HepG2 (cell line): ENCODE measurements at regions not wholly inside any gene's neighbourhood (a gene's known extent, or its start where the extent isn't known, plus 50 kb on each side); places are given as distances from the start of the nearest gene placed in this dataset.

Source experiments
- ATAC-seq: fragments of 200-7000 bp; cut with Tn5 transposase; 3 replicates; pipeline ENCODE4 v1.9.1; 2020; ENCODE audit warnings: mild to moderate bottlenecking, moderate library complexity
- BruUV-seq: library from RNA; stranded (reverse); fragments of 400-500 nt; replicated peaks from 2 replicates; lab custom pipeline; 2021; lab: Mats Ljungman, UMichigan
- CTCF ChIA-PET: fragments of 300-600 bp; formaldehyde crosslinking; extraction: SDS; loops from one replicate; lab custom pipeline; 2021; ENCODE audit warnings: low total read pairs, inconsistent platforms, low intra/inter-chr PET ratio; lab: Yijun Ruan, JAX
- POLR2A ChIA-PET: fragments of 350-600 bp; sonication (Branson Sonifier 250); formaldehyde crosslinking; loops from one replicate; lab custom pipeline; 2020; ENCODE audit warnings: antibody characterized with exemption, inconsistent platforms; lab: Yijun Ruan, JAX
- DNase-seq: peaks from one replicate; pipeline ENCODE4 v3.0.0-alpha.2; 2015; ENCODE audit warnings: low spot score
- FAIRE-seq: peaks from 3 replicates; lab custom pipeline; 2011; peaks lifted over from hg19 to GRCh38; lab: Jason Lieb, UNC
- H2AFZ ChIP-seq: one replicate; pipeline ENCODE4 v1.6.1; 2011; ENCODE audit warnings: low read length, inconsistent platforms
- H3K27ac ChIP-seq: fragments of 300-600 bp; 3 replicates; pipeline ENCODE4 v1.8.0; 2011; ENCODE audit warnings: mixed run types, mild to moderate bottlenecking, mixed read lengths, low read length, inconsistent platforms; ENCODE audit not compliant: insufficient read depth; ENCODE audit errors: extremely low read length
- H3K27me3 ChIP-seq, 2 experiments: fragments of 200-600 bp in 1 of 2; 2 replicates in 1 of 2; 3 replicates in 1 of 2; pipeline versions ENCODE4 v1.6.0 to v1.8.0; 2011; ENCODE audit warnings: low read length in 2 of 2, mild to moderate bottlenecking in 2 of 2, moderate library complexity in 2 of 2, inconsistent platforms in 1 of 2; ENCODE audit not compliant: insufficient read depth in 2 of 2, control insufficient read depth in 1 of 2
- H3K36me3 ChIP-seq, 2 experiments: fragments of 200-600 bp in 1 of 2; replicated peaks in 1 of 2; 2 replicates in 1 of 2; 3 replicates in 1 of 2; pipeline versions ENCODE4 v1.5.1 to v1.8.0; 2011; ENCODE audit warnings: low read length in 2 of 2, inconsistent platforms in 1 of 2; ENCODE audit not compliant: insufficient read depth in 2 of 2, control insufficient read depth in 1 of 2
- H3K4me1 ChIP-seq: 2 replicates; pipeline ENCODE4 v1.5.1; 2012; ENCODE audit warnings: low read length, inconsistent platforms; ENCODE audit not compliant: insufficient read depth
- H3K4me2 ChIP-seq: 2 replicates; pipeline ENCODE4 v1.6.0; 2011; ENCODE audit warnings: low read depth, low read length, inconsistent platforms
- H3K4me3 ChIP-seq, 3 experiments: fragments of 200-600 bp in 1 of 3; sonication (generic), shearing (Covaris generic) in 1 of 3; replicated peaks in 1 of 3; 2 replicates each; pipeline ENCODE4 v1.5.1; 2011 to 2016; ENCODE audit warnings: low read length in 3 of 3, inconsistent platforms in 2 of 3, low read depth in 2 of 3, mild to moderate bottlenecking in 2 of 3, control low read depth in 1 of 3, mixed read lengths in 1 of 3; ENCODE audit not compliant: insufficient read depth in 1 of 3
- H3K79me2 ChIP-seq: one replicate; pipeline ENCODE4 v1.6.1; 2011; ENCODE audit warnings: low read length, inconsistent platforms; ENCODE audit not compliant: insufficient read depth
- H3K9ac ChIP-seq: 2 replicates; pipeline ENCODE4 v1.6.0; 2011; ENCODE audit warnings: mild to moderate bottlenecking, low read depth, low read length, inconsistent platforms; ENCODE audit not compliant: insufficient read depth
- H3K9me3 ChIP-seq: 2 replicates; pipeline ENCODE4 v1.5.1; 2012; ENCODE audit warnings: mild to moderate bottlenecking, low read length
- H4K20me1 ChIP-seq: 2 replicates; pipeline ENCODE4 v1.6.0; 2011; ENCODE audit warnings: inconsistent platforms, mild to moderate bottlenecking, low read length, moderate library complexity; ENCODE audit not compliant: insufficient read depth
- ATF7-NPFF ChIP-seq: sonication (generic); formaldehyde crosslinking; IDR thresholded peaks from 2 replicates; pipeline ENCODE4 v1.8.1; 2023; ENCODE audit warnings: mild to moderate bottlenecking, low read depth, missing genetic modification reagents, moderate library complexity
- HNRNPUL1 ChIP-seq: fragments of 200-400 bp; formaldehyde crosslinking; IDR thresholded peaks from 2 replicates; pipeline ENCODE4 v1.6.1; 2017; ENCODE audit warnings: low read depth, mild to moderate bottlenecking, low read length, moderate library complexity
- PRDM4 ChIP-seq: sonication (generic); formaldehyde crosslinking; IDR thresholded peaks from 2 replicates; pipeline ENCODE4 v1.9.0; 2021; ENCODE audit warnings: missing genetic modification reagents, borderline replicate concordance
- ZFY ChIP-seq: sonication (generic); formaldehyde crosslinking; IDR thresholded peaks from 2 replicates; pipeline ENCODE4 v1.4.0; 2020; ENCODE audit warnings: missing genetic modification reagents
- ZKSCAN8 ChIP-seq: IDR thresholded peaks from 2 replicates; pipeline ENCODE4 v1.6.1; 2016; ENCODE audit warnings: borderline replicate concordance, missing genetic modification reagents, missing compliant biosample characterization
- ZNF724P ChIP-seq: sonication (generic); formaldehyde crosslinking; IDR thresholded peaks from 2 replicates; pipeline ENCODE4 v1.8.0; 2022; ENCODE audit warnings: missing genetic modification reagents, borderline replicate concordance
- ZNF749 ChIP-seq: sonication (generic); formaldehyde crosslinking; IDR thresholded peaks from 2 replicates; pipeline ENCODE4 v1.8.0; 2022; ENCODE audit warnings: mild to moderate bottlenecking, missing genetic modification reagents, moderate library complexity, borderline replicate concordance
- WGBS: methylation state at CpG from one replicate; pipeline ENCODE4 v1.1.6; 2017; ENCODE audit warnings: low lambda C conversion rate; 5-methylcytosine and 5-hydroxymethylcytosine counted together
- in situ Hi-C: cut with HindIII; loops from 2 replicates; pipeline ENCODE4 v1.10.0; 2017; ENCODE audit warnings: low pct_unique_long_range_greater_than_20kb; ENCODE audit not compliant: extremely low pct_ligation_motif_present
- intact Hi-C: fragments of 100-400 bp; cut with micrococcal nuclease; formaldehyde crosslinking; loops from one replicate; pipeline ENCODE4 v1.10.0; 2022; ENCODE audit not compliant: unreplicated experiment
- TF ChIP-seq, protein P1 (sequence below): sonication (generic); formaldehyde crosslinking; IDR thresholded peaks from 2 replicates; pipeline ENCODE4 v1.8.0; 2022; ENCODE audit warnings: mild to moderate bottlenecking, missing genetic modification reagents; ENCODE audit not compliant: insufficient replicate concordance
- TF ChIP-seq, protein P2 (sequence below): sonication (generic); formaldehyde crosslinking; IDR thresholded peaks from 2 replicates; pipeline ENCODE4 v1.4.0; 2020; ENCODE audit warnings: missing genetic modification reagents, borderline replicate concordance
- TF ChIP-seq, protein P3 (sequence below): sonication (generic); formaldehyde crosslinking; conservative IDR thresholded peaks from 2 replicates; pipeline ENCODE4 v1.4.0; 2020; ENCODE audit warnings: missing genetic modification reagents

DNA sequence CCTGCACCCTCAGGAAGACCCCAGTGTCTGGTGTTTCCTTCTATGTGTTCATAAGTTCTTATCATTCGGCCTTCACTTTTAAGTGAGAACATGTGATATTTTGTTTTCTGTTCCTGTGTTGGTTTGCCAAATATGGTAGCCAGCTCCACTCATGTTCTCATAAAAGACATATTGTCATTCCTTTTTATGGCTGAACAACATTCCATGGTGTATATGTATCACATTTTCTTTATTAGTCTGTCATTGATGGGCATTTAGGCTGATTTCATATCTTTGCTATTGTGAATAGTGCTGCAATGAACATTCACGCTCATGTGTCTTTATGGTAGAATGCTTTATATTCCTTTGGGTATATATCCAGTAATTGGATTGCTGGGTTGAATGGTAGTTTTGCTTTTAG is 645.1 kb downstream of the SLC16A7 start:
- Histone ChIP-seq H3K27ac (no peak overlapping the region), H3K36me3 (no peaks in the 10 kb centered on the region), H3K27me3 (no peaks in the 10 kb centered on the region), H3K79me2 (no peaks in the 10 kb centered on the region), H2AFZ (no peak overlapping the region), H3K4me2 (no peak overlapping the region), H3K4me1 (no peaks in the 10 kb centered on the region), H4K20me1 (no peaks in the 10 kb centered on the region), H3K9ac (no peak overlapping the region), H3K4me3 (no peak overlapping the region), H3K9me3 (no peaks in the 10 kb centered on the region)
- BruUV-seq = no TSS peak
- intact Hi-C loops = no loop called here
- POLR2A ChIA-PET = no interaction called here
- FAIRE-seq (no peak), DNase-seq (no peak), ATAC-seq (no peak)
- in situ Hi-C loops = no loop called here
- TF ChIP-seq ATF7-NPFF (CRISPR knock-in tag) (no peak), ZKSCAN8 (no peak), ZNF749 (CRISPR knock-in tag) (no peak), ZNF724P (no peak), ZFY (CRISPR knock-in tag) (no peak), PRDM4 (no peak), HNRNPUL1 (no peak)
- TF ChIP-seq, protein P1, sequence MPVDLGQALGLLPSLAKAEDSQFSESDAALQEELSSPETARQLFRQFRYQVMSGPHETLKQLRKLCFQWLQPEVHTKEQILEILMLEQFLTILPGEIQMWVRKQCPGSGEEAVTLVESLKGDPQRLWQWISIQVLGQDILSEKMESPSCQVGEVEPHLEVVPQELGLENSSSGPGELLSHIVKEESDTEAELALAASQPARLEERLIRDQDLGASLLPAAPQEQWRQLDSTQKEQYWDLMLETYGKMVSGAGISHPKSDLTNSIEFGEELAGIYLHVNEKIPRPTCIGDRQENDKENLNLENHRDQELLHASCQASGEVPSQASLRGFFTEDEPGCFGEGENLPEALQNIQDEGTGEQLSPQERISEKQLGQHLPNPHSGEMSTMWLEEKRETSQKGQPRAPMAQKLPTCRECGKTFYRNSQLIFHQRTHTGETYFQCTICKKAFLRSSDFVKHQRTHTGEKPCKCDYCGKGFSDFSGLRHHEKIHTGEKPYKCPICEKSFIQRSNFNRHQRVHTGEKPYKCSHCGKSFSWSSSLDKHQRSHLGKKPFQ (CRISPR knock-in tag) = no peak
- TF ChIP-seq, protein P2, sequence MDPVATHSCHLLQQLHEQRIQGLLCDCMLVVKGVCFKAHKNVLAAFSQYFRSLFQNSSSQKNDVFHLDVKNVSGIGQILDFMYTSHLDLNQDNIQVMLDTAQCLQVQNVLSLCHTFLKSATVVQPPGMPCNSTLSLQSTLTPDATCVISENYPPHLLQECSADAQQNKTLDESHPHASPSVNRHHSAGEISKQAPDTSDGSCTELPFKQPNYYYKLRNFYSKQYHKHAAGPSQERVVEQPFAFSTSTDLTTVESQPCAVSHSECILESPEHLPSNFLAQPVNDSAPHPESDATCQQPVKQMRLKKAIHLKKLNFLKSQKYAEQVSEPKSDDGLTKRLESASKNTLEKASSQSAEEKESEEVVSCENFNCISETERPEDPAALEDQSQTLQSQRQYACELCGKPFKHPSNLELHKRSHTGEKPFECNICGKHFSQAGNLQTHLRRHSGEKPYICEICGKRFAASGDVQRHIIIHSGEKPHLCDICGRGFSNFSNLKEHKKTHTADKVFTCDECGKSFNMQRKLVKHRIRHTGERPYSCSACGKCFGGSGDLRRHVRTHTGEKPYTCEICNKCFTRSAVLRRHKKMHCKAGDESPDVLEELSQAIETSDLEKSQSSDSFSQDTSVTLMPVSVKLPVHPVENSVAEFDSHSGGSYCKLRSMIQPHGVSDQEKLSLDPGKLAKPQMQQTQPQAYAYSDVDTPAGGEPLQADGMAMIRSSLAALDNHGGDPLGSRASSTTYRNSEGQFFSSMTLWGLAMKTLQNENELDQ = no peak
- TF ChIP-seq, protein P3, sequence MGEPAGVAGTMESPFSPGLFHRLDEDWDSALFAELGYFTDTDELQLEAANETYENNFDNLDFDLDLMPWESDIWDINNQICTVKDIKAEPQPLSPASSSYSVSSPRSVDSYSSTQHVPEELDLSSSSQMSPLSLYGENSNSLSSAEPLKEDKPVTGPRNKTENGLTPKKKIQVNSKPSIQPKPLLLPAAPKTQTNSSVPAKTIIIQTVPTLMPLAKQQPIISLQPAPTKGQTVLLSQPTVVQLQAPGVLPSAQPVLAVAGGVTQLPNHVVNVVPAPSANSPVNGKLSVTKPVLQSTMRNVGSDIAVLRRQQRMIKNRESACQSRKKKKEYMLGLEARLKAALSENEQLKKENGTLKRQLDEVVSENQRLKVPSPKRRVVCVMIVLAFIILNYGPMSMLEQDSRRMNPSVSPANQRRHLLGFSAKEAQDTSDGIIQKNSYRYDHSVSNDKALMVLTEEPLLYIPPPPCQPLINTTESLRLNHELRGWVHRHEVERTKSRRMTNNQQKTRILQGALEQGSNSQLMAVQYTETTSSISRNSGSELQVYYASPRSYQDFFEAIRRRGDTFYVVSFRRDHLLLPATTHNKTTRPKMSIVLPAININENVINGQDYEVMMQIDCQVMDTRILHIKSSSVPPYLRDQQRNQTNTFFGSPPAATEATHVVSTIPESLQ (CRISPR knock-in tag) = no peak
- CTCF ChIA-PET = no interaction called here
- 22% methylated on average over 2 of the region's 2 CpGs for WGBS
